H9 (cell line): ENCODE measurements at regions not wholly inside any gene's neighbourhood (a gene's known extent, or its start where the extent isn't known, plus 50 kb on each side); places are given as distances from the start of the nearest gene placed in this dataset.

Experiments
- DNase-seq: peaks from one replicate; pipeline ENCODE4 v3.0.0-alpha.2; 2017
- H2AFZ ChIP-seq: one replicate; pipeline ENCODE4 v1.6.1; 2013; ENCODE audit warnings: mild to moderate bottlenecking, low read length, control low read depth, moderate library complexity
- H2AK5ac ChIP-seq: 2 replicates; pipeline ENCODE4 v1.6.1; 2013; ENCODE audit warnings: low read length, control low read depth, mixed read lengths; ENCODE audit not compliant: insufficient read length
- H2BK120ac ChIP-seq: one replicate; pipeline ENCODE4 v1.6.1; 2013; ENCODE audit warnings: low read depth, mild to moderate bottlenecking, low read length, control low read depth, inconsistent platforms; ENCODE audit not compliant: poor library complexity, severe bottlenecking
- H2BK12ac ChIP-seq: 2 replicates; pipeline ENCODE4 v1.6.1; 2013; ENCODE audit warnings: low read length, control low read depth, mixed read lengths, low read depth; ENCODE audit not compliant: insufficient read length
- H2BK15ac ChIP-seq: 2 replicates; pipeline ENCODE4 v1.6.1; 2013; ENCODE audit warnings: low read depth, low read length, control low read depth
- H2BK20ac ChIP-seq: one replicate; pipeline ENCODE4 v1.6.1; 2013; ENCODE audit warnings: low read depth, mild to moderate bottlenecking, low read length, control low read depth, inconsistent platforms; ENCODE audit not compliant: poor library complexity, severe bottlenecking
- H2BK5ac ChIP-seq: 2 replicates; pipeline ENCODE4 v1.6.1; 2013; ENCODE audit warnings: low read length, control low read depth, mixed read lengths; ENCODE audit not compliant: insufficient read length
- H3K14ac ChIP-seq: 2 replicates; pipeline ENCODE4 v1.6.1; 2013; ENCODE audit warnings: low read length, control low read depth; ENCODE audit not compliant: insufficient read depth
- H3K18ac ChIP-seq: 2 replicates; pipeline ENCODE4 v1.6.1; 2013; ENCODE audit warnings: low read depth, mild to moderate bottlenecking, mixed read lengths, low read length, control low read depth; ENCODE audit not compliant: insufficient read length
- H3K23ac ChIP-seq: 2 replicates; pipeline ENCODE4 v1.6.1; 2013; ENCODE audit warnings: low read length, control low read depth, mixed read lengths, low read depth; ENCODE audit not compliant: insufficient read length
- H3K23me2 ChIP-seq: 2 replicates; pipeline ENCODE4 v1.6.1; 2013; ENCODE audit warnings: low read depth, mild to moderate bottlenecking, mixed read lengths, low read length, control low read depth; ENCODE audit not compliant: insufficient read length, poor library complexity, severe bottlenecking
- H3K27ac ChIP-seq: 2 replicates; pipeline ENCODE4 v1.5.1; 2013; ENCODE audit warnings: low read length, control low read depth, mixed read lengths, low read depth; ENCODE audit not compliant: insufficient read length
- H3K27me3 ChIP-seq: 2 replicates; pipeline ENCODE4 v1.6.1; 2013; ENCODE audit warnings: low read length, control low read depth, inconsistent platforms; ENCODE audit not compliant: insufficient read depth
- H3K4ac ChIP-seq: 2 replicates; pipeline ENCODE4 v1.6.1; 2013; ENCODE audit warnings: low read depth, mild to moderate bottlenecking, control low read depth, inconsistent platforms, low read length, moderate library complexity
- H3K4me1 ChIP-seq: 2 replicates; pipeline ENCODE4 v1.6.1; 2013; ENCODE audit warnings: low read length, control low read depth, inconsistent platforms; ENCODE audit not compliant: insufficient read depth
- H3K4me2 ChIP-seq: 2 replicates; pipeline ENCODE4 v1.6.1; 2013; ENCODE audit warnings: low read length, control low read depth, mixed read lengths; ENCODE audit not compliant: insufficient read length, insufficient read depth
- H3K56ac ChIP-seq: 2 replicates; pipeline ENCODE4 v1.6.1; 2013; ENCODE audit warnings: low read depth, mild to moderate bottlenecking, mixed read lengths, low read length, control low read depth; ENCODE audit not compliant: insufficient read length
- H3K79me1 ChIP-seq: 2 replicates; pipeline ENCODE4 v1.6.1; 2013; ENCODE audit warnings: low read depth, mild to moderate bottlenecking, moderate library complexity, low read length, control low read depth, inconsistent platforms; ENCODE audit not compliant: insufficient read depth, poor library complexity, severe bottlenecking
- H3K79me2 ChIP-seq: 2 replicates; pipeline ENCODE4 v1.6.1; 2013; ENCODE audit warnings: low read length, control low read depth, inconsistent platforms; ENCODE audit not compliant: insufficient read depth
- H3K9ac ChIP-seq: 2 replicates; pipeline ENCODE4 v1.6.1; 2013; ENCODE audit warnings: low read length, control low read depth, mixed read lengths; ENCODE audit not compliant: insufficient read length; ENCODE audit errors: extremely low read depth
- H3K9me3 ChIP-seq: one replicate; pipeline ENCODE4 v1.6.1; 2013; ENCODE audit warnings: low read depth, low read length, inconsistent platforms; ENCODE audit not compliant: control insufficient read depth
- H3T11ph ChIP-seq: one replicate; pipeline ENCODE4 v1.6.1; 2013; ENCODE audit warnings: mild to moderate bottlenecking, low read length, control low read depth, inconsistent platforms
- H4K20me1 ChIP-seq: one replicate; pipeline ENCODE4 v1.6.1; 2013; ENCODE audit not compliant: control insufficient read depth, insufficient read length, insufficient read depth
- H4K5ac ChIP-seq: 2 replicates; pipeline ENCODE4 v1.6.1; 2013; ENCODE audit warnings: low read depth, mild to moderate bottlenecking, mixed read lengths, low read length, control low read depth; ENCODE audit not compliant: insufficient read length
- H4K8ac ChIP-seq: replicated peaks from 2 replicates; pipeline ENCODE4 v1.6.1; 2013; ENCODE audit warnings: low read length, control low read depth, mixed read lengths, low read depth; ENCODE audit not compliant: insufficient read length
- H4K91ac ChIP-seq: 2 replicates; pipeline ENCODE4 v1.6.1; 2013; ENCODE audit warnings: low read depth, mild to moderate bottlenecking, moderate library complexity, mixed read lengths, low read length, control low read depth; ENCODE audit not compliant: insufficient read length
- H3K27ac Mint-ChIP-seq, 3 experiments: 2 replicates in 2 of 3; 3 replicates in 1 of 3; pipeline ENCODE4 v1.8.0; 2020 to 2021; ENCODE audit warnings: mixed read lengths in 3 of 3, mild to moderate bottlenecking in 1 of 3, moderate library complexity in 1 of 3
- H3K27me3 Mint-ChIP-seq: 2 replicates; pipeline ENCODE4 v1.8.0; 2021; ENCODE audit warnings: low read depth, mild to moderate bottlenecking, moderate library complexity, mixed read lengths
- H3K36me3 Mint-ChIP-seq, 3 experiments: 2 replicates in 2 of 3; 3 replicates in 1 of 3; pipeline ENCODE4 v1.8.0; 2020 to 2021; ENCODE audit warnings: low read depth in 3 of 3, mixed read lengths in 3 of 3; ENCODE audit not compliant: insufficient read depth in 1 of 3
- H3K4me1 Mint-ChIP-seq, 2 experiments: 2 replicates each; pipeline ENCODE4 v1.8.0; 2020; ENCODE audit warnings: mixed read lengths in 2 of 2
- H3K4me3 Mint-ChIP-seq, 2 experiments: 2 replicates in 1 of 2; 3 replicates in 1 of 2; pipeline ENCODE4 v1.8.0; 2020 to 2021; ENCODE audit warnings: mild to moderate bottlenecking in 2 of 2, mixed read lengths in 2 of 2, moderate library complexity in 1 of 2
- H3K9me3 Mint-ChIP-seq, 2 experiments: 2 replicates in 1 of 2; 3 replicates in 1 of 2; pipeline ENCODE4 v1.8.0; 2020; ENCODE audit warnings: mild to moderate bottlenecking in 2 of 2, mixed read lengths in 2 of 2, moderate library complexity in 1 of 2
- WGBS: extraction: QIAGEN DNeasy Blood & Tissue Kit; methylation state at CpG from one replicate; pipeline ENCODE4 v1.1.7; 2013; ENCODE audit warnings: missing lambda C conversion rate, low lambda C conversion rate, mixed read lengths; ENCODE audit not compliant: insufficient read length; ENCODE audit errors: extremely low coverage; 5-methylcytosine and 5-hydroxymethylcytosine counted together
- TF ChIP-seq, protein P1 (sequence below): fragments of 200-600 bp; sonication (generic); conservative IDR thresholded peaks from 3 replicates; pipeline ENCODE4 v1.8.0; 2021; ENCODE audit warnings: antibody characterized with exemption, mild to moderate bottlenecking

DNA sequence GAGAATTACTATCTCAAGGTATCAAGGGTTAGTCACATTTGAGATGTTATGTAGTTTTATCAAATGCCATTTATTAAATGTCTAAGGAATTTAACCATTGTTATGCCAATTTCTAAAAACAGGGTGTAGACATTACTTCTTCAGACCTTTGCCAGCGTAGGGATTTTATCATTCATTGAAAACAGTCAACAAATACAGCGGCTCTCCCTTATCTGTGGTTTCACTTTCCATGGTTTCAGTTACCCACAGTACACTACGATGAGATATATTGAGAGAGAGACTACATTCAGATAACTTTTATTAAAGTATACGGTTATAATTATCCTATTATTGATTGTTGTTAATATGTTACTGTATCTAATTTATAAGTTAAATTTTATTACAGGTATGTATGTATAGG lies 234.7 kb downstream of the TMX3 start:
- H3K36me3 Mint-ChIP-seq, result no peaks in the 10 kb centered on the region
- H3K4me1 Mint-ChIP-seq, result no peaks in the 10 kb centered on the region
- Histone ChIP-seq H3K79me1 (no peaks in the 10 kb centered on the region), H3K4me1 (no peaks in the 10 kb centered on the region), H3K4ac (no peak overlapping the region), H2BK15ac (no peak overlapping the region), H3K27me3 (no peaks in the 10 kb centered on the region), H3K27ac (no peak overlapping the region), H3K9me3 (no peaks in the 10 kb centered on the region), H2AK5ac (no peak overlapping the region), H3K4me2 (no peak overlapping the region), H3T11ph (no peak overlapping the region), H3K9ac (no peak overlapping the region), H3K18ac (no peak overlapping the region), H3K56ac (no peak overlapping the region), H3K23me2 (no peaks in the 10 kb centered on the region), H4K20me1 (no peaks in the 10 kb centered on the region), H3K23ac (no peak overlapping the region), H2BK5ac (no peak overlapping the region), H2AFZ (no peak overlapping the region), H2BK120ac (no peak overlapping the region), H4K8ac (no peak overlapping the region), H2BK12ac (no peak overlapping the region), H4K5ac (no peak overlapping the region), H4K91ac (no peak overlapping the region), H3K14ac (no peak overlapping the region), H3K79me2 (no peaks in the 10 kb centered on the region), H2BK20ac (no peak overlapping the region)
- no peak overlapping the region for H3K4me3 Mint-ChIP-seq
- TF ChIP-seq, protein P1, sequence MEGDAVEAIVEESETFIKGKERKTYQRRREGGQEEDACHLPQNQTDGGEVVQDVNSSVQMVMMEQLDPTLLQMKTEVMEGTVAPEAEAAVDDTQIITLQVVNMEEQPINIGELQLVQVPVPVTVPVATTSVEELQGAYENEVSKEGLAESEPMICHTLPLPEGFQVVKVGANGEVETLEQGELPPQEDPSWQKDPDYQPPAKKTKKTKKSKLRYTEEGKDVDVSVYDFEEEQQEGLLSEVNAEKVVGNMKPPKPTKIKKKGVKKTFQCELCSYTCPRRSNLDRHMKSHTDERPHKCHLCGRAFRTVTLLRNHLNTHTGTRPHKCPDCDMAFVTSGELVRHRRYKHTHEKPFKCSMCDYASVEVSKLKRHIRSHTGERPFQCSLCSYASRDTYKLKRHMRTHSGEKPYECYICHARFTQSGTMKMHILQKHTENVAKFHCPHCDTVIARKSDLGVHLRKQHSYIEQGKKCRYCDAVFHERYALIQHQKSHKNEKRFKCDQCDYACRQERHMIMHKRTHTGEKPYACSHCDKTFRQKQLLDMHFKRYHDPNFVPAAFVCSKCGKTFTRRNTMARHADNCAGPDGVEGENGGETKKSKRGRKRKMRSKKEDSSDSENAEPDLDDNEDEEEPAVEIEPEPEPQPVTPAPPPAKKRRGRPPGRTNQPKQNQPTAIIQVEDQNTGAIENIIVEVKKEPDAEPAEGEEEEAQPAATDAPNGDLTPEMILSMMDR, result no peak
- H3K9me3 Mint-ChIP-seq, result no peaks in the 10 kb centered on the region
- H3K27me3 Mint-ChIP-seq, result no peaks in the 10 kb centered on the region
- no peak overlapping the region for H3K27ac Mint-ChIP-seq
- no CpG with 5 or more reads among the region's 4 CpGs for WGBS
- DNase-seq, result no peak
